IMR-90 (cell line): ENCODE measurements at regions not wholly inside any gene's neighbourhood (a gene's known extent, or its start where the extent isn't known, plus 50 kb on each side); places are given as distances from the start of the nearest gene placed in this dataset.

Source experiments
- ATAC-seq: fragments of 200-7000 bp; cut with Tn5 transposase; 2 replicates; pipeline ENCODE4 v1.9.1; 2020; ENCODE audit warnings: low read depth, mild to moderate bottlenecking, moderate library complexity
- BruUV-seq: library from RNA; stranded (reverse); fragments of 400-500 nt; replicated peaks from 2 replicates; lab custom pipeline; 2021; lab: Mats Ljungman, UMichigan
- CTCF ChIA-PET: fragments of 300-600 bp; formaldehyde crosslinking; extraction: SDS; loops from one replicate; lab custom pipeline; 2021; ENCODE audit warnings: antibody characterized with exemption; lab: Yijun Ruan, JAX
- POLR2A ChIA-PET: fragments of 300-600 bp; sonication (Branson Sonifier 250); formaldehyde crosslinking; loops from one replicate; lab custom pipeline; 2022; ENCODE audit warnings: antibody characterized with exemption; ENCODE audit not compliant: unreplicated experiment; lab: Charles Lee
- DNase-seq: peaks from one replicate; pipeline ENCODE4 v3.0.0; 2013
- H2AFZ ChIP-seq: replicated peaks from 2 replicates; pipeline ENCODE3; 2013; ENCODE audit warnings: low read length, mild to moderate bottlenecking; ENCODE audit not compliant: poor library complexity
- H2AK5ac ChIP-seq: 2 replicates; pipeline ENCODE4 v1.6.1; 2013; ENCODE audit warnings: low read depth, low read length, inconsistent platforms
- H2AK9ac ChIP-seq: replicated peaks from 2 replicates; pipeline ENCODE3; 2013; ENCODE audit warnings: mild to moderate bottlenecking, low read depth, low read length, moderate library complexity; ENCODE audit not compliant: poor library complexity
- H2BK120ac ChIP-seq: 2 replicates; pipeline ENCODE4 v1.6.1; 2013; ENCODE audit warnings: low read depth, low read length, inconsistent platforms
- H2BK15ac ChIP-seq: 3 replicates; pipeline ENCODE4 v1.6.1; 2013; ENCODE audit warnings: low read depth, low read length, inconsistent platforms
- H2BK20ac ChIP-seq: 2 replicates; pipeline ENCODE4 v1.6.1; 2013; ENCODE audit warnings: low read depth, mild to moderate bottlenecking, inconsistent platforms, low read length, moderate library complexity
- H2BK5ac ChIP-seq: 2 replicates; pipeline ENCODE4 v1.6.1; 2013; ENCODE audit warnings: mild to moderate bottlenecking, low read depth, low read length, inconsistent platforms; ENCODE audit not compliant: poor library complexity, severe bottlenecking
- H3K14ac ChIP-seq: replicated peaks from 2 replicates; pipeline ENCODE4 v1.6.1; 2013; ENCODE audit warnings: low read depth, low read length, inconsistent platforms
- H3K18ac ChIP-seq: 2 replicates; pipeline ENCODE4 v1.6.1; 2013; ENCODE audit warnings: low read depth, low read length, control low read depth
- H3K23ac ChIP-seq: 2 replicates; pipeline ENCODE4 v1.6.1; 2013; ENCODE audit warnings: low read depth, low read length, inconsistent platforms
- H3K27ac ChIP-seq: 2 replicates; pipeline ENCODE4 v1.5.1; 2013; ENCODE audit warnings: mild to moderate bottlenecking, control low read depth, low read length; ENCODE audit not compliant: insufficient read depth
- H3K27me3 ChIP-seq: 2 replicates; pipeline ENCODE4 v1.6.1; 2013; ENCODE audit warnings: low read length; ENCODE audit not compliant: control insufficient read depth, insufficient read depth
- H3K36me3 ChIP-seq: 2 replicates; pipeline ENCODE4 v1.6.1; 2013; ENCODE audit warnings: low read length, mixed read lengths; ENCODE audit not compliant: control insufficient read depth, insufficient read depth
- H3K4ac ChIP-seq: 2 replicates; pipeline ENCODE4 v1.6.1; 2013; ENCODE audit warnings: low read depth, low read length, inconsistent platforms
- H3K4me1 ChIP-seq: 2 replicates; pipeline ENCODE4 v1.6.1; 2013; ENCODE audit warnings: low read length, mixed read lengths; ENCODE audit not compliant: control insufficient read depth, insufficient read depth
- H3K4me2 ChIP-seq: 2 replicates; pipeline ENCODE4 v1.6.1; 2013; ENCODE audit warnings: low read depth, mild to moderate bottlenecking, control low read depth, low read length, moderate library complexity
- H3K4me3 ChIP-seq: 2 replicates; pipeline ENCODE4 v1.5.1; 2013; ENCODE audit warnings: low read depth, mild to moderate bottlenecking, control low read depth, low read length, moderate library complexity; ENCODE audit not compliant: insufficient read depth
- H3K56ac ChIP-seq: 2 replicates; pipeline ENCODE4 v1.6.1; 2013; ENCODE audit warnings: low read length, inconsistent platforms; ENCODE audit not compliant: insufficient read depth; ENCODE audit errors: extremely low read depth
- H3K79me1 ChIP-seq, 2 experiments: 2 replicates each; pipeline ENCODE4 v1.6.1; 2013; ENCODE audit warnings: low read length in 2 of 2, inconsistent platforms in 1 of 2, low read depth in 1 of 2
- H3K9ac ChIP-seq: 2 replicates; pipeline ENCODE4 v1.6.1; 2013; ENCODE audit warnings: low read depth, low read length, control low read depth
- H3K9me1 ChIP-seq: 2 replicates; pipeline ENCODE4 v1.6.1; 2013; ENCODE audit warnings: low read length, inconsistent platforms; ENCODE audit not compliant: insufficient read depth
- H3K9me3 ChIP-seq: 2 replicates; pipeline ENCODE4 v1.6.1; 2013; ENCODE audit warnings: low read length; ENCODE audit not compliant: control insufficient read depth, insufficient read depth
- H4K20me1 ChIP-seq: 2 replicates; pipeline ENCODE4 v1.6.1; 2013; ENCODE audit warnings: low read length, inconsistent platforms; ENCODE audit not compliant: insufficient read depth
- H4K5ac ChIP-seq: 2 replicates; pipeline ENCODE4 v1.6.1; 2013; ENCODE audit warnings: mild to moderate bottlenecking, low read depth, low read length, control low read depth
- H4K8ac ChIP-seq, 2 experiments: 2 replicates each; pipeline ENCODE4 v1.6.1; 2013; ENCODE audit warnings: low read depth in 2 of 2, low read length in 2 of 2, control low read depth in 1 of 2, inconsistent platforms in 1 of 2
- H4K91ac ChIP-seq: 2 replicates; pipeline ENCODE4 v1.6.1; 2013; ENCODE audit warnings: low read depth, low read length, inconsistent platforms; ENCODE audit not compliant: insufficient read depth
- CEBPB ChIP-seq: IDR thresholded peaks from 2 replicates; pipeline ENCODE4 v1.6.1; 2012; ENCODE audit warnings: low read depth, low read length, improper control_type of control experiment
- FOS ChIP-seq: fragments of 150-350 bp; IDR thresholded peaks from 2 replicates; pipeline ENCODE4 v1.6.1; 2016; ENCODE audit warnings: low read depth, low read length
- MXI1 ChIP-seq: IDR thresholded peaks from 2 replicates; pipeline ENCODE4 v1.6.1; 2012; ENCODE audit warnings: low read depth, mild to moderate bottlenecking, low read length, moderate library complexity, borderline replicate concordance
- RCOR1 ChIP-seq: IDR thresholded peaks from 2 replicates; pipeline ENCODE4 v1.6.1; 2012; ENCODE audit warnings: mild to moderate bottlenecking, low read length, improper control_type of control experiment; ENCODE audit not compliant: insufficient replicate concordance
- RFX5 ChIP-seq: IDR thresholded peaks from 2 replicates; pipeline ENCODE4 v1.8.0; 2012; ENCODE audit warnings: low read depth, mild to moderate bottlenecking, low read length, moderate library complexity
- SMC3 ChIP-seq: fragments of 150-350 bp; IDR thresholded peaks from 2 replicates; pipeline ENCODE4 v1.6.1; 2016; ENCODE audit warnings: low read depth, mild to moderate bottlenecking, antibody characterized with exemption, low read length, moderate library complexity
- WGBS, 2 experiments: methylation state at CpG; one replicate each; pipeline versions ENCODE4 v1.1.5 to v1.1.7; 2013; ENCODE audit warnings: missing lambda C conversion rate in 2 of 2; ENCODE audit not compliant: insufficient read length in 1 of 2; ENCODE audit errors: extremely low coverage in 2 of 2; 5-methylcytosine and 5-hydroxymethylcytosine counted together
- dilution Hi-C: fragments of 300-500 bp; cut with HindIII; formaldehyde crosslinking; loops from one replicate; pipeline ENCODE4 v1.14.3; 2018; ENCODE audit warnings: low sequenced_read_pairs; ENCODE audit not compliant: unreplicated experiment
- in situ Hi-C: fragments of 300-500 bp; cut with MboI; formaldehyde crosslinking; loops from 3 replicates; pipeline ENCODE4 v1.14.3; 2019; ENCODE audit warnings: low sequenced_read_pairs, inconsistent platforms, mixed read lengths
- intact Hi-C: fragments of 100-400 bp; cut with micrococcal nuclease; formaldehyde crosslinking; loops from 2 replicates; pipeline ENCODE4 v1.10.0; 2022
- TF ChIP-seq, protein P1 (sequence below): fragments of 150-350 bp; IDR thresholded peaks from 2 replicates; pipeline ENCODE4 v1.6.1; 2017; ENCODE audit warnings: mild to moderate bottlenecking, antibody characterized with exemption, low read length, low read depth

DNA sequence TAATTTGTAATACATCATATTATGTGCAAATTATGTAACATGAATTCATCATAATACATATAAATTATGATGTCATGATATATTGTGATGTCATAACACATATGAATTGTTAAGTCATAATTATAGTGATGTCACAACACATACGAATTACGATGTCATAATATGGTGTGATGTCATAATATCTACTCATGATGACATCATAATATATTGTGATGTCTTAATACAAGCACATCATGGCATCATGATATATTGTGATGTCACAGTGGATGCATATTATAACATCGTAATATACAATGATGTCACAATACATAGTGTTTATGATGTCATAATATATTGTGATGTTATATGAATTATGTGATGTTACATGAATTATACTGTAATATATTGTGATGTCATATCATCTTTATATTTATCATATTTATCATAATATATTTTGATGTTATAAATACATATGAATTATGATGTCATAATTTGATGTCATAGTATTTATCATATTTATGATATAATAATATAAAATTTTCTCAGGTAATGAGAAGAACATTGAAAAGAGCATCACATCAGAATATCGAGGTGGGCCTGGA lies 1793.0 kb downstream of the TP53TG3F start:
- Histone ChIP-seq H3K4me1 (no peaks in the 10 kb centered on the region), H3K9me3 (peaks cover 20% of the 10 kb centered on the region), H3K36me3 (no peaks in the 10 kb centered on the region), H4K91ac (no peak overlapping the region), H2BK5ac (no peak overlapping the region), H2BK20ac (no peak overlapping the region), H3K4ac (no peak overlapping the region), H3K4me3 (no peak overlapping the region), H3K14ac (no peak overlapping the region), H3K79me1 (no peaks in the 10 kb centered on the region), H4K5ac (no peak overlapping the region), H2AFZ (no peak overlapping the region), H3K23ac (no peak overlapping the region), H3K18ac (no peak overlapping the region), H3K27me3 (no peaks in the 10 kb centered on the region), H3K27ac (no peak overlapping the region), H3K9ac (no peak overlapping the region), H2BK15ac (no peak overlapping the region), H2AK9ac (no peak overlapping the region), H4K20me1 (no peaks in the 10 kb centered on the region), H3K56ac (no peak overlapping the region), H2AK5ac (no peak overlapping the region), H3K4me2 (no peak overlapping the region), H4K8ac (no peak overlapping the region), H2BK120ac (no peak overlapping the region), H3K9me1 (no peaks in the 10 kb centered on the region)
- in situ Hi-C loops: no loop called here
- no peak for ATAC-seq
- ChIA-PET CTCF (no interaction called here), POLR2A (no interaction called here)
- peak; percentile 1 for DNase-seq
- TF ChIP-seq CEBPB (peak; percentile 47), RCOR1 (no peak), MXI1 (no peak), SMC3 (no peak), RFX5 (no peak), FOS (no peak)
- TF ChIP-seq, protein P1, sequence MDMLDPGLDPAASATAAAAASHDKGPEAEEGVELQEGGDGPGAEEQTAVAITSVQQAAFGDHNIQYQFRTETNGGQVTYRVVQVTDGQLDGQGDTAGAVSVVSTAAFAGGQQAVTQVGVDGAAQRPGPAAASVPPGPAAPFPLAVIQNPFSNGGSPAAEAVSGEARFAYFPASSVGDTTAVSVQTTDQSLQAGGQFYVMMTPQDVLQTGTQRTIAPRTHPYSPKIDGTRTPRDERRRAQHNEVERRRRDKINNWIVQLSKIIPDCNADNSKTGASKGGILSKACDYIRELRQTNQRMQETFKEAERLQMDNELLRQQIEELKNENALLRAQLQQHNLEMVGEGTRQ: no peak
- intact Hi-C loops: no loop called here
- WGBS, 2 experiments: no CpG with 5 or more reads among the region's 4 CpGs
- dilution Hi-C loops: no loop called here
- no TSS peak for BruUV-seq
